Keratinocyte (primary cell): ENCODE measurements at regions not wholly inside any gene's neighbourhood (a gene's known extent, or its start where the extent isn't known, plus 50 kb on each side); places are given as distances from the start of the nearest gene placed in this dataset.

Experiments
- DNase-seq: peaks from one replicate; pipeline ENCODE4 v3.0.0-alpha.2; 2011; ENCODE audit warnings: low read depth, missing footprints, low spot score
- FAIRE-seq: peaks from 2 replicates; lab custom pipeline; 2011; peaks lifted over from hg19 to GRCh38; lab: Jason Lieb, UNC
- H2AFZ ChIP-seq: 2 replicates; pipeline ENCODE4 v1.6.0; 2012; ENCODE audit warnings: low read length, control low read depth, inconsistent platforms; ENCODE audit not compliant: control insufficient read depth
- H3K27ac ChIP-seq: 2 replicates; pipeline ENCODE4 v1.5.1; 2011; ENCODE audit warnings: low read length; ENCODE audit not compliant: control insufficient read depth, insufficient read depth
- H3K27me3 ChIP-seq: 3 replicates; pipeline ENCODE4 v1.6.0; 2011; ENCODE audit warnings: low read length; ENCODE audit not compliant: control insufficient read depth, insufficient read depth; ENCODE audit errors: extremely low read depth
- H3K36me3 ChIP-seq, 2 experiments: 2 replicates in 1 of 2; 3 replicates in 1 of 2; pipeline ENCODE4 v1.5.1; 2011; ENCODE audit warnings: low read length in 2 of 2, mild to moderate bottlenecking in 1 of 2; ENCODE audit not compliant: control insufficient read depth in 2 of 2, insufficient read depth in 2 of 2; ENCODE audit errors: extremely low read depth in 1 of 2
- H3K4me1 ChIP-seq: 3 replicates; pipeline ENCODE4 v1.5.1; 2011; ENCODE audit warnings: low read length; ENCODE audit not compliant: control insufficient read depth, insufficient read depth; ENCODE audit errors: extremely low read depth
- H3K4me2 ChIP-seq: 3 replicates; pipeline ENCODE4 v1.6.0; 2011; ENCODE audit warnings: low read depth, low read length; ENCODE audit not compliant: control insufficient read depth, insufficient read depth; ENCODE audit errors: extremely low read depth
- H3K4me3 ChIP-seq, 3 experiments: fragments of 200-600 bp in 1 of 3; sonication (generic) in 1 of 3; 2 replicates in 2 of 3; 3 replicates in 1 of 3; pipeline ENCODE4 v1.5.1; 2011 to 2016; ENCODE audit warnings: low read length in 3 of 3, mild to moderate bottlenecking in 3 of 3, control low read depth in 2 of 3, inconsistent platforms in 1 of 3, low read depth in 1 of 3, mixed read lengths in 1 of 3, mixed run types in 1 of 3, moderate library complexity in 1 of 3; ENCODE audit not compliant: control insufficient read depth in 2 of 3, insufficient read depth in 2 of 3; ENCODE audit errors: extremely low read depth in 1 of 3
- H3K79me2 ChIP-seq: 2 replicates; pipeline ENCODE4 v1.6.0; 2012; ENCODE audit warnings: low read length; ENCODE audit not compliant: control insufficient read depth, insufficient read depth
- H3K9ac ChIP-seq: 3 replicates; pipeline ENCODE4 v1.6.0; 2011; ENCODE audit warnings: low read length; ENCODE audit not compliant: control insufficient read depth, insufficient read depth; ENCODE audit errors: extremely low read depth
- H3K9me1 ChIP-seq: 3 replicates; pipeline ENCODE4 v1.6.0; 2011; ENCODE audit warnings: low read length; ENCODE audit not compliant: control insufficient read depth, insufficient read depth; ENCODE audit errors: extremely low read depth
- H3K9me3 ChIP-seq: 2 replicates; pipeline ENCODE4 v1.5.1; 2012; ENCODE audit warnings: low read depth, low read length; ENCODE audit not compliant: control insufficient read depth
- H4K20me1 ChIP-seq: 3 replicates; pipeline ENCODE4 v1.6.0; 2011; ENCODE audit warnings: low read length; ENCODE audit not compliant: control insufficient read depth, insufficient read depth; ENCODE audit errors: extremely low read depth
- EZH2 ChIP-seq: IDR thresholded peaks from one replicate; pipeline ENCODE4 v1.6.1; 2012; ENCODE audit warnings: inconsistent platforms, mild to moderate bottlenecking, low read length, moderate library complexity
- dilution Hi-C: fragments of 300-500 bp; cut with MboI; formaldehyde crosslinking; loops from one replicate; pipeline ENCODE4 v1.7.0; 2020; ENCODE audit warnings: low sequenced_read_pairs; ENCODE audit not compliant: extremely low pct_ligation_motif_present
- TF ChIP-seq, protein P1 (sequence below), 3 experiments: IDR thresholded peaks in 1 of 3; conservative IDR thresholded peaks in 1 of 3; optimal IDR thresholded peaks in 1 of 3; 2 replicates in 2 of 3; 3 replicates in 1 of 3; pipeline versions ENCODE3 to v1.5.1; 2011; ENCODE audit warnings: low read length in 3 of 3, mild to moderate bottlenecking in 3 of 3, moderate library complexity in 2 of 3, control low read depth in 1 of 3, inconsistent platforms in 1 of 3; ENCODE audit not compliant: insufficient read depth in 2 of 3; ENCODE audit errors: extremely low read depth in 1 of 3

DNA sequence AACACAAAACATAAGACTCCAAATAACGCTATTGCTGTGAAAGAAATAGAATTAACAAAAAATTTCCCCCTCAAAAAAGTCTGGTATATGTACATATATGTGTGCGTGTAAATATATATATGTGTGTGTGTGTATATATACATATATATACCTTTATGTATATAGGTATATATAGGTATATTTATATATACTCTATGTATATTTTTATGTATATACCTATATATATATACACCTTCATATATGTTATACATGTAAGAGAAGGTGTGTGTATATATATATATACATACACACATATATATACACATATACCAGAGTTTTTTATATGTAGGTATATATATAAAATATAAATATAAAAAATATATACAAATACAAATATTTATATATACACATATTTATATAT lies 199.2 kb downstream of the RAB38 start:
- FAIRE-seq (no peak), DNase-seq (no peak)
- H2AFZ ChIP-seq, result no peak overlapping the region
- no peaks in the 10 kb centered on the region for H3K9me1 ChIP-seq
- no peaks in the 10 kb centered on the region for H3K9me3 ChIP-seq
- no peaks in the 10 kb centered on the region for H3K4me1 ChIP-seq
- dilution Hi-C loops, result no loop called here
- H3K36me3 ChIP-seq, result no peaks in the 10 kb centered on the region
- no peak overlapping the region for H3K4me3 ChIP-seq
- no peaks in the 10 kb centered on the region for H4K20me1 ChIP-seq
- H3K27ac ChIP-seq, result no peak overlapping the region
- H3K27me3 ChIP-seq, result no peaks in the 10 kb centered on the region
- H3K4me2 ChIP-seq, result no peak overlapping the region
- no peaks in the 10 kb centered on the region for H3K79me2 ChIP-seq
- no peak for TF ChIP-seq EZH2
- TF ChIP-seq, protein P1, sequence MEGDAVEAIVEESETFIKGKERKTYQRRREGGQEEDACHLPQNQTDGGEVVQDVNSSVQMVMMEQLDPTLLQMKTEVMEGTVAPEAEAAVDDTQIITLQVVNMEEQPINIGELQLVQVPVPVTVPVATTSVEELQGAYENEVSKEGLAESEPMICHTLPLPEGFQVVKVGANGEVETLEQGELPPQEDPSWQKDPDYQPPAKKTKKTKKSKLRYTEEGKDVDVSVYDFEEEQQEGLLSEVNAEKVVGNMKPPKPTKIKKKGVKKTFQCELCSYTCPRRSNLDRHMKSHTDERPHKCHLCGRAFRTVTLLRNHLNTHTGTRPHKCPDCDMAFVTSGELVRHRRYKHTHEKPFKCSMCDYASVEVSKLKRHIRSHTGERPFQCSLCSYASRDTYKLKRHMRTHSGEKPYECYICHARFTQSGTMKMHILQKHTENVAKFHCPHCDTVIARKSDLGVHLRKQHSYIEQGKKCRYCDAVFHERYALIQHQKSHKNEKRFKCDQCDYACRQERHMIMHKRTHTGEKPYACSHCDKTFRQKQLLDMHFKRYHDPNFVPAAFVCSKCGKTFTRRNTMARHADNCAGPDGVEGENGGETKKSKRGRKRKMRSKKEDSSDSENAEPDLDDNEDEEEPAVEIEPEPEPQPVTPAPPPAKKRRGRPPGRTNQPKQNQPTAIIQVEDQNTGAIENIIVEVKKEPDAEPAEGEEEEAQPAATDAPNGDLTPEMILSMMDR (optimal IDR thresholded peaks at IDR 0.05 in 1 of 3, IDR thresholded peaks at IDR 0.05 in 1 of 3, conservative IDR thresholded peaks at IDR 0.05 in 1 of 3; ENCODE audit: extremely low read depth in 1 of 3, insufficient read depth in 2 of 3, low read length in 3 of 3), result no peak
- no peak overlapping the region for H3K9ac ChIP-seq

DNA sequence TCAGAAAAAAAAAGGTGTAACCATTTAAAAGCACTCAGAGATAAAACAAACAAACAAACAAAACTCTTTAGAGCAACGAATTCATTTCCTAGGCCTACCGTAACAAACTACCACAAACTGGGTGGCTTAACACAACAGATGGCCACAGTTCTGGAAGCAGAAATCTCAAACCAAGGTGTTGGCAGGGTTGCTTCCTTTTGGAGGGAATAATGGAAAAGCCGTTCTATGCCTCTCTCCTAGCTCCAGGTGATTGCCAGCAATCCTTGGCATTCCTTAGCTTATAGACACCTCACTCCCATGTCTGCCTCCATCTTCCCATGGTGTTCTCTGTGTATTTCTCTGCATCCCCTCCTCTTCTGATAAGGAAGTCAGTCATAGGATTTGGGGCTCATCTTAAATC lies 200.4 kb downstream of the RAB38 start:
- Histone ChIP-seq H3K36me3 (no peaks in the 10 kb centered on the region), H3K4me3 (no peak overlapping the region), H3K27ac (no peak overlapping the region), H3K4me2 (no peak overlapping the region), H4K20me1 (no peaks in the 10 kb centered on the region), H3K4me1 (no peaks in the 10 kb centered on the region), H3K9me1 (no peaks in the 10 kb centered on the region), H3K27me3 (no peaks in the 10 kb centered on the region), H3K9me3 (no peaks in the 10 kb centered on the region), H3K9ac (no peak overlapping the region), H3K79me2 (no peaks in the 10 kb centered on the region), H2AFZ (no peak overlapping the region)
- FAIRE-seq (no peak), DNase-seq (no peak)
- no peak for TF ChIP-seq EZH2
- TF ChIP-seq, protein P1 (optimal IDR thresholded peaks at IDR 0.05 in 1 of 3, IDR thresholded peaks at IDR 0.05 in 1 of 3, conservative IDR thresholded peaks at IDR 0.05 in 1 of 3; ENCODE audit: extremely low read depth in 1 of 3, insufficient read depth in 2 of 3, low read length in 3 of 3), result no peak
- dilution Hi-C loops, result no loop called here
